ENCODE measurements at regions not wholly inside any gene's neighbourhood (a gene's known extent, or its start where the extent isn't known, plus 50 kb on each side); places are given as distances from the start of the nearest gene placed in this dataset.

DNA sequence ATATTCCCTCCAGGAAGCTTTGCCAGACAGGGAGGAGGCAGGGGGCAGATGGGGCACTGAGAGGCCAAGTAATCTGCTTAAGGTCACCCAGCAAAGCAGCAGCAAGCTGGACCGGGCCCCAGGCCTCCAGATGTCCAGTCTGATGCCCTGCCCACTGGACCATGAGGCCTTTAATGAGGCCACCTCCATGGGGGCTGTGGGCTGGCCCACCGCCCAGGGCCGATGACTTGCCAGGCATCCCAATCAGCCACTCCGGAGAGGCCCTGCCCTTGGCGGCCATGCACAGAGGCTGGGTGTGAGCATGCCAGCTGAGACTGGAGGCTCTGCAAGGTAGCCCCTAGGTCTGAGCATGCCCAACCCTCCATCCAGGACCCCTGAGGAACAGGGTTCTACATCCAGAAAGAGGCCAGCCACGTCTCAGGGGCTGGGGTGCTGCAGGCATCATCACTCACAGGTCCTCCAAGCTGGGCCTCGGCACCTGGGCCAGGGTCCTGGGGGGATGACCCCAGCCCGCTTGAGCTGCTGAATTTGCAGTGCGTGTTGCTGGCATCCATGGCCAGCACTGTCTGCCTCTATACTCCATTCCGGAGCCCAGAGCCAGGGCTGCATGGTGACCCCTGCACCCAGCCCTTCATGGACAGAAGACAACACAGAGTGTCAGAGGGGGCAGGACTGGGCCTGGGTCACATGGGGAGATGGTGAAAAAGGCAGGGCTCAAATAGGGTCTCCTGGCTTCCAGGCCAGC, 164.2 kb downstream of the INHBB start:
- no peak for DNase-seq
- no peaks in the 10 kb centered on the region for H3K4me1 ChIP-seq
- H3K27me3 ChIP-seq, result no peaks in the 10 kb centered on the region
- TF ChIP-seq, protein P1, sequence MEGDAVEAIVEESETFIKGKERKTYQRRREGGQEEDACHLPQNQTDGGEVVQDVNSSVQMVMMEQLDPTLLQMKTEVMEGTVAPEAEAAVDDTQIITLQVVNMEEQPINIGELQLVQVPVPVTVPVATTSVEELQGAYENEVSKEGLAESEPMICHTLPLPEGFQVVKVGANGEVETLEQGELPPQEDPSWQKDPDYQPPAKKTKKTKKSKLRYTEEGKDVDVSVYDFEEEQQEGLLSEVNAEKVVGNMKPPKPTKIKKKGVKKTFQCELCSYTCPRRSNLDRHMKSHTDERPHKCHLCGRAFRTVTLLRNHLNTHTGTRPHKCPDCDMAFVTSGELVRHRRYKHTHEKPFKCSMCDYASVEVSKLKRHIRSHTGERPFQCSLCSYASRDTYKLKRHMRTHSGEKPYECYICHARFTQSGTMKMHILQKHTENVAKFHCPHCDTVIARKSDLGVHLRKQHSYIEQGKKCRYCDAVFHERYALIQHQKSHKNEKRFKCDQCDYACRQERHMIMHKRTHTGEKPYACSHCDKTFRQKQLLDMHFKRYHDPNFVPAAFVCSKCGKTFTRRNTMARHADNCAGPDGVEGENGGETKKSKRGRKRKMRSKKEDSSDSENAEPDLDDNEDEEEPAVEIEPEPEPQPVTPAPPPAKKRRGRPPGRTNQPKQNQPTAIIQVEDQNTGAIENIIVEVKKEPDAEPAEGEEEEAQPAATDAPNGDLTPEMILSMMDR (IDR thresholded peaks at IDR 0.05; ENCODE audit: low read depth, low read length), result no peak
- no peak overlapping the region for H3K4me3 ChIP-seq (ENCODE audit: low read depth, low read length)
- no peaks in the 10 kb centered on the region for H3K9me3 ChIP-seq
- no peaks in the 10 kb centered on the region for H3K36me3 ChIP-seq

DNA sequence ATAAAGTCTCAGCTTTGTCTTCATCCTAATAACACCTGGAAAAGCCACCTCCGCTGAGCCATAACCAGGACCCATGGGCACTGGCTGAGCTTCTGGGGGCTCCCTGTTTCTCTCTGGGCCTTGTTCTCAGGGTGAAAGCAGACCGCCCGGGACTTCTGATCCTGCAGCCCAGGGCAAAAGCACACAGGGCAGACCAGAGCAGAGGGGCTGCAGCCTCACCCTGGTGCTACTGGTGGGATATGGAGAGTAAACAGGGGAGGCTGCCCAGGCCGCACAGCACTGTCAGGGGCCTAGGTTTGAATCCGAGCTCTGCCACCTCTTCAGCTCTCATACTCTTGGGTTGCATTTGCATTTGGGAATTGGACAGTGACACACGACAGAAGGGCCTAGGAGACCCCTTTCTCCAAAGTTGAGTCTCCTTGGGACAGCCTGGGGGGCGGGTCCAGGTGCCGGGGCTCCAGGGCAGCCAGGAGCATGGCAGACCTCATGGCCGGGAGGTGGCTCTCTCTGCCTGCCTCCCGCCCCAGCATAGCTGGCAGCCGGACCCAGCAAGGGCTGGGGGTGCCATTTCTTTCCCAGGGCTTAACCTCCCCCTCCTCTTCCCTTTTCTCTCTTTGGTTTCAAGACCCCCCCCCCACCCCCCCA, 164.9 kb downstream of the INHBB start:
- Histone ChIP-seq H3K36me3 (no peaks in the 10 kb centered on the region), H3K27me3 (no peaks in the 10 kb centered on the region), H3K4me1 (no peaks in the 10 kb centered on the region), H3K4me3 (ENCODE audit: low read depth, low read length) (no peak overlapping the region), H3K9me3 (no peaks in the 10 kb centered on the region)
- DNase-seq, result no peak
- TF ChIP-seq, protein P1 (IDR thresholded peaks at IDR 0.05; ENCODE audit: low read depth, low read length), result no peak

DNA sequence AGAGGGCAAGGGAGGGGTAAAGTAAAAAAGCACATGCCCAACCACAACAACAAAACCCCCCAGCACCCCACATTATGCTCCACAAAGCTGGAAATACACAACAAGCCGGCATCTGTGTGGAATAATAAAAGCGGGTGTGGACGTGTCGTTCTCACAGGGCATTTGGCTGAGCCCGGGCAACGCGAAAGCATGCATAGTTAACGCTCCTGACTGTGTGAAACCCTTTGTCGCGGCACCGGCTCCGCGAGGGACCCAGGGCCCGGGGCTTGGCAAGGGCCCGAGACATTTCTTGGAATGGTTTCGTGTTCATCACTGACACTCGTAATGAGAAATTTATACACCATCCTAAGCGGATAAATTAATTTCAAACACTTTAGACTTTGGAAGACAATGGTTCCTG, 165.6 kb downstream of the INHBB start:
- no peaks in the 10 kb centered on the region for H3K36me3 ChIP-seq
- no peaks in the 10 kb centered on the region for H3K9me3 ChIP-seq
- TF ChIP-seq, protein P1 (IDR thresholded peaks at IDR 0.05; ENCODE audit: low read depth, low read length), result no peak
- H3K4me1 ChIP-seq, result no peaks in the 10 kb centered on the region
- no peak for DNase-seq
- no peaks in the 10 kb centered on the region for H3K27me3 ChIP-seq
- no peak overlapping the region for H3K4me3 ChIP-seq (ENCODE audit: low read depth, low read length)

DNA sequence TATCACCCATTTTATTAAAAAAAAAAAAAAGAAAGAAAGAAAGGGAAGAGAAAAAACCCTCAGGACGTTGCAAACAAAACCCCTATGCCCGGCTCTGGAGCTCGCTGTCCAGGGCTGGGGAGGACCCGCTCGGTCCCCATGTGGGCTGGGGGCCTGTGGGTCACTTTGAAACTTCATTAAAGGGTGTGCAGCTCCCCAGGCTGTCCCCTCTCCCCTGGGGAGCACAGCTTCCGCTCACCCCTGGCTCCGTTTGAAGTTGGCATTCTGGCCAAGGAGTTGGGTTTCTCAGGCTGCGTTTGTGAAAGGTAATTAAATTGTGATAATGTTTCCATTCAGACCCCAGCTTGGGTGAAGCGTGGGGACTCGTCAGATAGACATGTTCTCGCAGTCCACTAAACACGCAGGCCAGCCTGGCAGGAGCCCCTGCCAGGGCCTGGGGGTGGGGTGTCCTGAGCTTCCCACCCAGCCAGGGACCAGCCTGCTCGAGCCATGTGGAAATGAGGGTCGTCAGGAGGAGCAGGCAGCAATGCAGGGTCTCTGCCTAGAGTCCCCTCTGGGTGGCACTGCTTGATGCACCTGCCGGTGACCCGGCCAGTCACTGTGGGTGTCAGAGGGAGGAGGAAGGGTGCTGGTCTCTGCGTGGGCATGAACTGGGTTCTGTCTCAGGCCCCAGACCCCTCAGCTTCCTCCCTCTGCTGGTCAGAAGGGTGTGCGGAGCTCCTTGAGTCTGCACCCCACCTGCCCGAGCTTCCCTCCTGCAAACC, 166.2 kb downstream of the INHBB start:
- Histone ChIP-seq H3K9me3 (no peaks in the 10 kb centered on the region), H3K36me3 (no peaks in the 10 kb centered on the region), H3K27me3 (no peaks in the 10 kb centered on the region), H3K4me1 (no peaks in the 10 kb centered on the region), H3K4me3 (ENCODE audit: low read depth, low read length) (no peak overlapping the region)
- TF ChIP-seq, protein P1 (IDR thresholded peaks at IDR 0.05; ENCODE audit: low read depth, low read length), result no peak
- no peak for DNase-seq

DNA sequence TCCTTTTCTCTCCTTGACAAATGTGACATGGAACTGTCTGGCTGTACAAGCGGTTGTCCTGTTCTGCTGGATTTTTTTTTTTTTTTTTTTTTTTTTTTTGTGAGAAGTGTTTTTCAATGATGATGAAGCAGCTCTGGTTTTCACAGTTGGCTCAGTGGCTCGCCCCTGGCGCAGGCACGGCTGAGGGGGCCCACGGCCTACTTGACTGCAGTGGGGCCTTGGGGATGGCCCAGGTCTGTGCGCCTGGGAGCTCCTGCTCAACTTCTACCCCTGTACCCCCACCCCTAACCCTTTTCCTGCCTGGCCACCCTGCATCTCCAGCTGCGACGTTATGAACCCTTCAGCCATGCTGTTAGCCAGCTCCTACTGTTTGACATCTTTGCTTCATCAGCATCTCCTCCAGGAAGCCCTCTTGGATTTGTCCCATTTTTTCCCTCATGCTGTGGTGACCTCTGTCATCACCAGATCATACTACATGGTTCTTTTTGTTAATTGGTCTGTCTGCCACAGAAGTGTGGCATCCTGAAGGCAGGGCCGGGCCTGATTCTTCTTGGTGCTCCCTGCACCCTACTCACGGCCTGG, 167.9 kb downstream of the INHBB start:
- H3K4me1 ChIP-seq, result no peaks in the 10 kb centered on the region
- no peak for DNase-seq
- no peaks in the 10 kb centered on the region for H3K9me3 ChIP-seq
- H3K4me3 ChIP-seq (ENCODE audit: low read depth, low read length), result no peak overlapping the region
- H3K27me3 ChIP-seq, result no peaks in the 10 kb centered on the region
- no peaks in the 10 kb centered on the region for H3K36me3 ChIP-seq
- TF ChIP-seq, protein P1 (IDR thresholded peaks at IDR 0.05; ENCODE audit: low read depth, low read length), result no peak
